GM12892 (cell line): ENCODE measurements at regions not wholly inside any gene's neighbourhood (a gene's known extent, or its start where the extent isn't known, plus 50 kb on each side); places are given as distances from the start of the nearest gene placed in this dataset.

Experiments used
- DNase-seq: peaks from one replicate; pipeline ENCODE4 v3.0.0; 2011; ENCODE audit not compliant: insufficient read length
- FAIRE-seq: peaks from 2 replicates; lab custom pipeline; 2011; peaks lifted over from hg19 to GRCh38; lab: Jason Lieb, UNC
- POLR2A ChIP-seq: IDR thresholded peaks from 2 replicates; pipeline ENCODE4 v1.6.1; 2011; ENCODE audit warnings: low read depth, low read length, control low read depth
- POLR2AphosphoS5 ChIP-seq: IDR thresholded peaks from 2 replicates; pipeline ENCODE4 v1.6.1; 2011; ENCODE audit warnings: low read depth, low read length, control low read depth
- TAF1 ChIP-seq: IDR thresholded peaks from 2 replicates; pipeline ENCODE4 v1.6.1; 2011; ENCODE audit warnings: low read depth, mild to moderate bottlenecking, control low read depth, low read length, borderline replicate concordance

GRCh38 chr11:76282172-76282571, 75.9 kb upstream of the WNT11 start:
- TF ChIP-seq POLR2AphosphoS5 (no peak), TAF1 (no peak), POLR2A (no peak)
- no peak for FAIRE-seq
- no peak for DNase-seq

DNA sequence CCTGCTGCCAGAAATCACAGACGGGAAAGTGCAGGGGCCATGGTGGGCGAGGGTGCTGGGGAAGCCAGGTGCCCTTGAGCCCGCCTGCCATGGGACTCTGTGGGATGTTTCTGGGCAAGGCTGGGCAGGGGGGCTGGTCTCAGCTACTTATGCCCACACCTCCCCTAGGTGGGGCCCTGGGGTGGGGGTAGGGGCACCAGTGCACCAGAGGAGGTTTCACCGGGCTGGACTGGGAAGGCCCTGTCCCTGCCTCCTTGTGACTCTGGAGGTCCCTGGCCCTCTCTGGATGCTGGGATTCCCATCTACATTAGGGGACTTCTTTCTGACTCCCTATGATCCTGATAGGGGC, 75.2 kb upstream of the WNT11 start:
- FAIRE-seq (no peak), DNase-seq (no peak)
- TF ChIP-seq POLR2A (no peak), POLR2AphosphoS5 (no peak), TAF1 (no peak)

- FAIRE-seq (no peak), DNase-seq (no peak)
- TF ChIP-seq POLR2AphosphoS5 (no peak), TAF1 (no peak), POLR2A (no peak)
These were observed 74.7 kb upstream of the WNT11 start for GRCh38 chr11:76280882-76281557.

DNA sequence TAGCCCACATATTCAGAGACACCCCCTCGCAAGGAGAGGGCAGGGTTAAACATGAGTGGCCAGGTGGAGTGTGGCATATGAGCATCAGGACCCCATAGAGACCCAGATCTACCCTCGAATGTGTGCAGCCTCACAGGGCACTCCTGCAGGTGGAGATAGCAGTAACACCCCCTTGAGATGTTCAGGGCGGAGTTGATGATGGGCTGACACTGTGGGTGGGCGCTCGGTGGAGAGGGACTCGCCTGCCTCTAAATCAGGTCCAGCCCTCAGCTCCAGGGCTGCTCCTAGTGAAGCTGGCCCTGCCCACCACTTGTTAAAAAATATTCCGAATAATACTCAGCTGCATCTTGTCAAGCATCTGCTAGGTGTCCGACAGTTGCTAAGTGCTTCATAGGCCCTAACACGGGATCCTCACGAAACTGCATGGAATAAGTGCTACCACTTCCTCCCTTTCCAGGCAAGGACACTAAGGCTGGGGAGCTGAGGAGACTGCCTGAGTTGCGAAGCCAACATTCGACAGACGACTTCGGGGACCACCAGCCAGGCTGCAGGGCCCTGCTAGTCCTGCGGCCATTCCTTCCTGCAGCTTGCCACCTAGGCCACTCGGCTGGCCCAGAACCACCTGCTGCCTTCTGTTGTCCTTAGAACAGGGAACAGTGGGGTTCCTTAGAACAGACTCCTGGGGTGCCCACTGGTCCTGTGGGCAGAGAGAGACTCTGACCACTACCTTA, 74.0 kb upstream of the WNT11 start:
- FAIRE-seq (no peak), DNase-seq (no peak)
- TF ChIP-seq POLR2AphosphoS5 (no peak), TAF1 (no peak), POLR2A (no peak)

- FAIRE-seq (no peak), DNase-seq (no peak)
- TF ChIP-seq POLR2AphosphoS5 (no peak), TAF1 (no peak), POLR2A (no peak)
These were observed 73.3 kb upstream of the WNT11 start for GRCh38 chr11:76279646-76280045.

DNA sequence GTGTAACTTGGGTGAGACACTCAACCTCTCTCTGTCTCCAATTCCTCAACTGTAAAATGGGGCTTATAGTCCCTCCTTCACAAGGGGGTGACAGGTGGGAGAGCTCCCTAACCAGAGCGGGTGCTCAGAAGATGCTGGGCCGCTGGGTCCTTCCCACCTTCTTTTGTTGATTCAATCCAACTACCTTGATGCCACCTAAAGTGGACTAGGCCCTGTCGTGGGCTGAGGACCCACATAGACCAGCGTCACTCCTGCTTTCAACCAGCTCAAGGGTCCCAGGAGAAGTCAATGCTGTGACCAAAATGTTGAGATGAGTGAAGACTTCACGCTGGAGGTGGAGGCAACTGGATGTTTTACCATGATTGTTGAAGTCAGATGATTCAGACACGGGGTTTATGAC, 72.7 kb upstream of the WNT11 start:
- no peak for TF ChIP-seq POLR2A
- TF ChIP-seq TAF1: no peak
- no peak for TF ChIP-seq POLR2AphosphoS5
- DNase-seq (no peak), FAIRE-seq (no peak)

GRCh38 chr11:76278526-76278925, 72.2 kb upstream of the WNT11 start:
- DNase-seq (no peak), FAIRE-seq (no peak)
- no peak for TF ChIP-seq POLR2AphosphoS5
- TF ChIP-seq TAF1: no peak
- no peak for TF ChIP-seq POLR2A

- FAIRE-seq (no peak), DNase-seq (no peak)
- TF ChIP-seq TAF1 (no peak), POLR2A (no peak), POLR2AphosphoS5 (no peak)
These were observed 71.2 kb upstream of the WNT11 start for GRCh38 chr11:76277298-76278175.

- no peak for TF ChIP-seq TAF1
- no peak for TF ChIP-seq POLR2A
- no peak for TF ChIP-seq POLR2AphosphoS5
- DNase-seq (no peak), FAIRE-seq (no peak)
These were observed 70.5 kb upstream of the WNT11 start for GRCh38 chr11:76276781-76277155.

GRCh38 chr11:76276046-76276780, 69.9 kb upstream of the WNT11 start:
- FAIRE-seq (no peak), DNase-seq (no peak)
- TF ChIP-seq TAF1: no peak
- no peak for TF ChIP-seq POLR2AphosphoS5
- TF ChIP-seq POLR2A: no peak

GRCh38 chr11:76275446-76275845, 69.1 kb upstream of the WNT11 start:
- DNase-seq (no peak), FAIRE-seq (no peak)
- no peak for TF ChIP-seq TAF1
- TF ChIP-seq POLR2AphosphoS5: no peak
